NCI-H128 (cell line): ENCODE measurements at regions not wholly inside any gene's neighbourhood (a gene's known extent, or its start where the extent isn't known, plus 50 kb on each side); places are given as distances from the start of the nearest gene placed in this dataset.

Source experiments
- DNase-seq: peaks from one replicate; lab custom pipeline; 2025; ENCODE audit not compliant: unreplicated experiment; lab: John Stamatoyannopoulos, UW

- DNase-seq: no peak
Observed at GRCh38 chr20:11032611-11033010, 358.8 kb upstream of the JAG1 start.

GRCh38 chr20:11034025-11034424 is 360.2 kb upstream of the JAG1 start:
- no peak for DNase-seq

GRCh38 chr20:11035211-11035610 is 361.4 kb upstream of the JAG1 start:
- DNase-seq: no peak

- DNase-seq: no peak
Observed at GRCh38 chr20:11041396-11041795, 367.6 kb upstream of the JAG1 start.

- no peak for DNase-seq
Observed at GRCh38 chr20:11043001-11043400, 369.2 kb upstream of the JAG1 start.

- no peak for DNase-seq
Observed at GRCh38 chr20:11044561-11044960, 370.8 kb upstream of the JAG1 start.

- DNase-seq: no peak
Observed at GRCh38 chr20:11045412-11046175, 371.8 kb upstream of the JAG1 start.

GRCh38 chr20:11047559-11047958 is 373.8 kb upstream of the JAG1 start:
- no peak for DNase-seq

GRCh38 chr20:11048739-11049138 is 374.9 kb upstream of the JAG1 start:
- DNase-seq: no peak

GRCh38 chr20:11050350-11050749 is 376.6 kb upstream of the JAG1 start:
- DNase-seq: no peak

- no peak for DNase-seq
Observed at GRCh38 chr20:11051136-11051535, 377.3 kb upstream of the JAG1 start.

GRCh38 chr20:11053310-11053709 is 379.5 kb upstream of the JAG1 start:
- DNase-seq: no peak

GRCh38 chr20:11054266-11054993 is 380.6 kb upstream of the JAG1 start:
- DNase-seq: no peak

GRCh38 chr20:11056414-11056813 is 382.6 kb upstream of the JAG1 start:
- DNase-seq: no peak

- no peak for DNase-seq
Observed at GRCh38 chr20:11057624-11058023, 383.8 kb upstream of the JAG1 start.

GRCh38 chr20:11059659-11060058 is 385.9 kb upstream of the JAG1 start:
- DNase-seq: no peak

- no peak for DNase-seq
Observed at GRCh38 chr20:11060423-11061185, 386.8 kb upstream of the JAG1 start.

- DNase-seq: no peak
Observed at GRCh38 chr20:11063444-11063843, 389.6 kb upstream of the JAG1 start.

- DNase-seq: no peak
Observed at GRCh38 chr20:11064946-11065345, 391.1 kb upstream of the JAG1 start.

GRCh38 chr20:11067359-11067758 is 393.6 kb upstream of the JAG1 start:
- no peak for DNase-seq

GRCh38 chr20:11072982-11073381 is 399.2 kb upstream of the JAG1 start:
- no peak for DNase-seq
